ENCODE measurements at regions not wholly inside any gene's neighbourhood (a gene's known extent, or its start where the extent isn't known, plus 50 kb on each side); places are given as distances from the start of the nearest gene placed in this dataset.

- Mint-ChIP-seq H3K36me3 (no peaks in the 10 kb centered on the region), H3K4me3 (no peak overlapping the region), H3K27ac (no peak overlapping the region), H3K9me3 (peaks cover 0 to 8% (median under 1%) of the 10 kb centered on the region in 8 donors), H3K27me3 (peaks cover 0 to 8% of the 10 kb centered on the region in 2 donors), H3K4me1 (peaks cover 0 to 10% (median 2%) of the 10 kb centered on the region in 4 donors)
- no peak overlapping the region for H3K4me3 ChIP-seq (ENCODE audit: low read length in 2 of 2)
- ChIA-PET CTCF (ENCODE audit: partially characterized antibody) (no interaction called here), POLR2A (ENCODE audit: partially characterized antibody) (no interaction called here)
- H3K27me3 ChIP-seq (ENCODE audit: insufficient read depth, low read length): no peaks in the 10 kb centered on the region
- no peaks in the 10 kb centered on the region for H3K36me3 ChIP-seq (ENCODE audit: insufficient read depth, low read length)
- intact Hi-C loops (cut with micrococcal nuclease): no loop called here
- no peak for DNase-seq
- H3K9me3 ChIP-seq (ENCODE audit: control insufficient read depth in 1 of 2, low read length in 2 of 2): no peaks in the 10 kb centered on the region
- H3K27ac ChIP-seq (ENCODE audit: low read depth, low read length): no peak overlapping the region
- no peaks in the 10 kb centered on the region for H3K4me1 ChIP-seq (ENCODE audit: insufficient read depth, low read length)
These were observed 94.2 kb downstream of the BANF2 start for GRCh38 chr20:17793986-17794385.

- Mint-ChIP-seq H3K27me3 (peaks cover 0 to 5% of the 10 kb centered on the region in 2 donors), H3K9me3 (no peaks in the 10 kb centered on the region), H3K36me3 (no peaks in the 10 kb centered on the region), H3K4me3 (no peak overlapping the region), H3K4me1 (peaks cover 0 to 3% (median 0%) of the 10 kb centered on the region in 4 donors), H3K27ac (peak overlapping the region in 1 of 7 donors; percentile 42)
- Histone ChIP-seq H3K4me3 (ENCODE audit: low read length in 2 of 2) (no peak overlapping the region), H3K27me3 (ENCODE audit: insufficient read depth, low read length) (no peaks in the 10 kb centered on the region), H3K36me3 (ENCODE audit: insufficient read depth, low read length) (no peaks in the 10 kb centered on the region), H3K4me1 (ENCODE audit: insufficient read depth, low read length) (no peaks in the 10 kb centered on the region), H3K9me3 (ENCODE audit: control insufficient read depth in 1 of 2, low read length in 2 of 2) (no peaks in the 10 kb centered on the region), H3K27ac (ENCODE audit: low read depth, low read length) (no peak overlapping the region)
- no peak for DNase-seq
- ChIA-PET CTCF (ENCODE audit: partially characterized antibody) (interaction anchor here (1.2 kb wide), 1 partner anchor 108 kb away, joined by 3 read pairs; no protein-coding TSS in a partner anchor), POLR2A (ENCODE audit: partially characterized antibody) (no interaction called here)
- intact Hi-C loops (cut with micrococcal nuclease): no loop called here
These were observed 90.5 kb downstream of the BANF2 start for GRCh38 chr20:17790296-17790695.

- Histone ChIP-seq H3K4me1 (ENCODE audit: insufficient read depth, low read length) (no peaks in the 10 kb centered on the region), H3K36me3 (ENCODE audit: insufficient read depth, low read length) (no peaks in the 10 kb centered on the region), H3K27me3 (ENCODE audit: insufficient read depth, low read length) (no peaks in the 10 kb centered on the region), H3K4me3 (ENCODE audit: low read length in 2 of 2) (no peak overlapping the region), H3K9me3 (ENCODE audit: control insufficient read depth in 1 of 2, low read length in 2 of 2) (no peaks in the 10 kb centered on the region), H3K27ac (ENCODE audit: low read depth, low read length) (no peak overlapping the region)
- POLR2A ChIA-PET (ENCODE audit: partially characterized antibody): no interaction called here
- H3K9me3 Mint-ChIP-seq: no peaks in the 10 kb centered on the region
- H3K4me1 Mint-ChIP-seq: no peaks in the 10 kb centered on the region
- no peak overlapping the region for H3K4me3 Mint-ChIP-seq
- H3K27ac Mint-ChIP-seq: no peak overlapping the region
- no peak for DNase-seq
- H3K27me3 Mint-ChIP-seq: peaks cover 0 to 5% of the 10 kb centered on the region in 2 donors
- H3K36me3 Mint-ChIP-seq: no peaks in the 10 kb centered on the region
- CTCF ChIA-PET (ENCODE audit: partially characterized antibody): no interaction called here
- intact Hi-C loops (cut with micrococcal nuclease): no loop called here
These were observed 88.0 kb downstream of the BANF2 start for GRCh38 chr20:17787816-17788215.

GRCh38 chr20:17786221-17786718 is 86.5 kb downstream of the BANF2 start:
- Mint-ChIP-seq H3K4me1 (no peaks in the 10 kb centered on the region), H3K27ac (no peak overlapping the region), H3K36me3 (no peaks in the 10 kb centered on the region), H3K27me3 (peaks cover 0 to 2% of the 10 kb centered on the region in 2 donors), H3K4me3 (peak overlapping the region in 1 of 8 donors; percentile 18), H3K9me3 (no peaks in the 10 kb centered on the region)
- no peaks in the 10 kb centered on the region for H3K36me3 ChIP-seq (ENCODE audit: insufficient read depth, low read length)
- no peak for DNase-seq
- H3K4me3 ChIP-seq (ENCODE audit: low read length in 2 of 2): no peak overlapping the region
- CTCF ChIA-PET (ENCODE audit: partially characterized antibody): no interaction called here
- no peaks in the 10 kb centered on the region for H3K9me3 ChIP-seq (ENCODE audit: control insufficient read depth in 1 of 2, low read length in 2 of 2)
- intact Hi-C loops (cut with micrococcal nuclease): no loop called here
- H3K27me3 ChIP-seq (ENCODE audit: insufficient read depth, low read length): no peaks in the 10 kb centered on the region
- POLR2A ChIA-PET (ENCODE audit: partially characterized antibody): no interaction called here
- no peak overlapping the region for H3K27ac ChIP-seq (ENCODE audit: low read depth, low read length)
- no peaks in the 10 kb centered on the region for H3K4me1 ChIP-seq (ENCODE audit: insufficient read depth, low read length)

Data from CD4-positive, alpha-beta memory T cell (primary cell).